ENCODE measurements at regions not wholly inside any gene's neighbourhood (a gene's known extent, or its start where the extent isn't known, plus 50 kb on each side); places are given as distances from the start of the nearest gene placed in this dataset.

DNA sequence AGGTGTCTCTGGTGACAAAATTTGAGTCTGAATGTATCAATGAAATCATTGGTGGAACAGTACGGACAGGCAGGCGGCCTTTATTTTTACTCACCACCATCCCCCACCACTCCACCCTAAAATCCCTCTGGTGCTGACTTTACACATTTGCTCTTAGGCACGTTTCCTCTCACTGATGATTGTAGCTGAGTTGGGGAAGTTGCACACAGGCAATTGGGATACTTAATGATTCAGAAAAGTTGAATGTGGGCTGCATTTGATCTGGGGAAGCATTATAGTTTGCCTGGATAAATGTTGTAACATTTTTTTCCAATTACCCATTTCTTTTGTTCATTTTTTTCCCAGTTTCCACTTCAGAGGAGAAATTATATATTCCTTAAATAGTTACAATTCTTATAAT is 658.4 kb downstream of the TLR4 start:
- Histone ChIP-seq H3K4me1 (ENCODE audit: control insufficient read depth in 3 of 3, insufficient read depth in 3 of 3, low read length in 3 of 3) (no peaks in the 10 kb centered on the region), H3K36me3 (ENCODE audit: control insufficient read depth in 3 of 3, insufficient read depth in 3 of 3, low read length in 3 of 3) (no peaks in the 10 kb centered on the region), H3K4me3 (ENCODE audit: low read length in 3 of 3) (no peak overlapping the region), H3K27ac (ENCODE audit: low read depth, low read length) (no peak overlapping the region), H3K9ac (ENCODE audit: low read depth in 1 of 3, low read length in 3 of 3) (no peak overlapping the region), H3K27me3 (ENCODE audit: control insufficient read depth in 3 of 3, insufficient read depth in 3 of 3, low read length in 3 of 3) (no peaks in the 10 kb centered on the region), H3K9me3 (ENCODE audit: control insufficient read depth in 3 of 3, low read length in 3 of 3) (no peaks in the 10 kb centered on the region)

DNA sequence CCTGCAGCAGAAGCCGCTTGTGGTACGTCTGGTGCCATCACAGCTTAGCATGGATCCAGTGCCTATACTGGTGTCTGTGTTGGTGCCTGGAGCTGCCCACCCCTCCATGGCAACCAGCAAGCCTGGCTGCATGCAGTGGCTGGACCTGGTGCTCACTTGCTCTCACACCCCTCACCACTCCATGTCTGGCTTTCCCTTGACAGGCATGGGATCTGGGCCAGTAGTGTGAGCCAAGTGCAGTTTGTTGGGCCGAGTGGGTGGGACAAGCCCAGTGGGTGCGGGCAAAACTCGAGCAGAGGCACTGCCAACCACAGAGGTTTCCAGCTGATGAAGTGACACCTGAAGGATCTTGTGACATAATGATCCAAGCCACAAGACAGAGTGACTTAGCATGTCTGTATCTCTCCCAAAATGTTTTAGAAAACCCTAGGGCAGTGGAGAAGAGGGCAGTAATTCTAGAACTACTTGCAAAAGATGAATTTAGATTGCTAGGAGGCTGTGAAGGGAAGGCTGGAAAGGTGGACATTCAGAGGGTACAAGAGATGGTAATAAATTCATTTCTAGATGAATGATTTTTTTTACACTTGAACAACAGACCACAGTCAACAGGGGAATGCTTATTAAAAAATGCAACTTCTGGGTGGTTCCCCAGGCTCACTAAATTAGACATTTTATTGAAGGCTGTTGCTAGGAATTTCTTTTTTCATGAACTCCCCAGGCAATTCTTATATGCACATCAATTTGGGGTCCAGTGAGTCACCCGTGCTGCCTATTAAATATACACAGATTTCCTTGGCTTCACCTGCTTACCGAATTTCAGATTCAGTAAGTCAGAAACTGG is 660.3 kb downstream of the TLR4 start:
- Histone ChIP-seq H3K9ac (ENCODE audit: low read depth in 1 of 3, low read length in 3 of 3) (no peak overlapping the region), H3K27me3 (ENCODE audit: control insufficient read depth in 3 of 3, insufficient read depth in 3 of 3, low read length in 3 of 3) (no peaks in the 10 kb centered on the region), H3K9me3 (ENCODE audit: control insufficient read depth in 3 of 3, low read length in 3 of 3) (no peaks in the 10 kb centered on the region), H3K36me3 (ENCODE audit: control insufficient read depth in 3 of 3, insufficient read depth in 3 of 3, low read length in 3 of 3) (no peaks in the 10 kb centered on the region), H3K4me1 (ENCODE audit: control insufficient read depth in 3 of 3, insufficient read depth in 3 of 3, low read length in 3 of 3) (no peaks in the 10 kb centered on the region), H3K27ac (ENCODE audit: low read depth, low read length) (no peak overlapping the region), H3K4me3 (ENCODE audit: low read length in 3 of 3) (no peak overlapping the region)

DNA sequence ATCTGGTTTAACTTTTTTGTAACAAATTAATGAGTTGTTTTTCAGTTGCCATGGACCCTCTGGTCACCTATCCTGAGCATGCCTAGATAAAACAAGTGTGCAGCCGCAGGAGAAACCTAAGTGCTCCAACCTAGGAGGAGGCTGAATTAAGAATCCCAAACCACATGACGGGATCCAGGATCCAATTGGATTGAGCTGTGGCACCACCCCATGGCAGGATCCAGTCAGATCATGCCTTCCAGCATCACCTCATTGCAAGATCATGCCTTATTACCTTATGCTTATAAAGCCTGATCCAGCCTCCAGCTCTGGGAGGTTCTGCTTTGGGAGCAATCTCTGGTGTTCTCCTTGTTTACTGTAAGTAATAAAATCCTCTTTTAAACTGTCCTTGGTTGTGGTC is 662.0 kb downstream of the TLR4 start:
- Histone ChIP-seq H3K9me3 (ENCODE audit: control insufficient read depth in 3 of 3, low read length in 3 of 3) (no peaks in the 10 kb centered on the region), H3K36me3 (ENCODE audit: control insufficient read depth in 3 of 3, insufficient read depth in 3 of 3, low read length in 3 of 3) (no peaks in the 10 kb centered on the region), H3K4me3 (ENCODE audit: low read length in 3 of 3) (no peak overlapping the region), H3K27ac (ENCODE audit: low read depth, low read length) (no peak overlapping the region), H3K4me1 (ENCODE audit: control insufficient read depth in 3 of 3, insufficient read depth in 3 of 3, low read length in 3 of 3) (no peaks in the 10 kb centered on the region), H3K9ac (ENCODE audit: low read depth in 1 of 3, low read length in 3 of 3) (no peak overlapping the region), H3K27me3 (ENCODE audit: control insufficient read depth in 3 of 3, insufficient read depth in 3 of 3, low read length in 3 of 3) (no peaks in the 10 kb centered on the region)

DNA sequence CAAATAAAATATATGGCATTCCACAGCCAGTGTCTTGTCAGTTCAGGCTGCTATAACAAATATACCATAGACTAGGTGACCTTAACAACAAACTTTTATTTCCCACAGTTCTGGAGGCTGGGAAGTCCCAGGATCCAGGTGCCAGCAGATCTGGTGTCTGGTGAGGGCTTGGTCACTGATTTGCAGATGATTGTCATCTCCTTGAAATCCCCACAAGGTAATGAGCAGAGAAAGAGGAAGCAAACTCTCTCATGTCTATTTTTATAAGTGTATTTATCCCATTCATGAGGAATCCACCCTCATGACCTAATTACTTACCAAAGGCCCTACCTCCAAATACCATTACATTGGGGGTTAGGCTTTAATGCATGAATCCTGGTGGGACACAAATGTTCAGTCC is 663.2 kb downstream of the TLR4 start:
- no peak overlapping the region for H3K9ac ChIP-seq (ENCODE audit: low read depth in 1 of 3, low read length in 3 of 3)
- no peaks in the 10 kb centered on the region for H3K9me3 ChIP-seq (ENCODE audit: control insufficient read depth in 3 of 3, low read length in 3 of 3)
- no peak overlapping the region for H3K4me3 ChIP-seq (ENCODE audit: low read length in 3 of 3)
- no peak overlapping the region for H3K27ac ChIP-seq (ENCODE audit: low read depth, low read length)
- H3K27me3 ChIP-seq (ENCODE audit: control insufficient read depth in 3 of 3, insufficient read depth in 3 of 3, low read length in 3 of 3): no peaks in the 10 kb centered on the region
- no peaks in the 10 kb centered on the region for H3K4me1 ChIP-seq (ENCODE audit: control insufficient read depth in 3 of 3, insufficient read depth in 3 of 3, low read length in 3 of 3)
- H3K36me3 ChIP-seq (ENCODE audit: control insufficient read depth in 3 of 3, insufficient read depth in 3 of 3, low read length in 3 of 3): no peaks in the 10 kb centered on the region

DNA sequence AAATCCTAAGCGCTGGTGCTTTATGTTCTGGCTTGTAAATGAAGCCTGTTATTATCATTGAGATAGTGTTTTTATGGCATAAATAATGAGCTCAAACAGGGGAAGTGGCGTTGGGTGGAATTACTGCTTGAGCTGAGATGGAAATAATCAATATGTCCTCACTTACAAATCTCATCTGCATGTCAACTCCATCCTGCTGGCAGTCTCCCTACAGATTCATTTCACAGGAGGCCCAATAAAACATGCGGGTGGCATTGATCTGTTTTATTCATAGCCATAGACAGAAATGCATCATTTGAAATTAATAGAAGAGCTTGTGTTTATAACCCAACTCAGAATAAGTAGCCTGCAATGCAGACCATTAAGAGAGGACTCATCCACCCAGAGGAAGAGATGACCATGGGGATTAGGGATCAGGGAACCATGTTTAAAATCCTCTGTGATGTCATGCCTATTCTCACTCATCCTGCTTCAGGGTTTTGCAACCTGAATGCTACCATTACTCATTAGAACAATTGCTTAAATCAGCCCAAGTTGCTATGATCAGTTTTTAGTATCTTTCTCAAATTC is 680.4 kb downstream of the TLR4 start:
- no peaks in the 10 kb centered on the region for H3K4me1 ChIP-seq (ENCODE audit: control insufficient read depth in 3 of 3, insufficient read depth in 3 of 3, low read length in 3 of 3)
- H3K36me3 ChIP-seq (ENCODE audit: control insufficient read depth in 3 of 3, insufficient read depth in 3 of 3, low read length in 3 of 3): no peaks in the 10 kb centered on the region
- no peak overlapping the region for H3K9ac ChIP-seq (ENCODE audit: low read depth in 1 of 3, low read length in 3 of 3)
- H3K27ac ChIP-seq (ENCODE audit: low read depth, low read length): no peak overlapping the region
- no peak overlapping the region for H3K4me3 ChIP-seq (ENCODE audit: low read length in 3 of 3)
- no peaks in the 10 kb centered on the region for H3K27me3 ChIP-seq (ENCODE audit: control insufficient read depth in 3 of 3, insufficient read depth in 3 of 3, low read length in 3 of 3)
- H3K9me3 ChIP-seq (ENCODE audit: control insufficient read depth in 3 of 3, low read length in 3 of 3): no peaks in the 10 kb centered on the region

DNA sequence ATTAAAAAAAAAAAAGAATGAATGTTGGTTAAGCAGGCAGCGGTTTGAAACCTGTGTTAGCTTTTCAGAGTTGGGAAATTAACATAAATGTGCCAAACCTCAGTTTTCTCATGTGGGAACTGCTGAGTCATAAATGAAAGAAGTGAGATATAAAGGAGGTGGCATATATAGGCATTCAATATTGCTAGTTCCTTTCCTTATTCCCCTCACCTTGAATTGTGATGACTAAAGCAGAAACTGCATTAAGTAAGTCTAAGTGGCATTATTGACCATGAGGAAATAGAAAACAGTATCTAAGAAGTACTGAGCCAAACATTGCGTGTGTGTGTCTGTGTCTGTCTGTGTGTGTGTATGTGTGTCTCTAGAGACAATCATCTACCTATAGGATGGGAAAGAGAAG is 691.2 kb downstream of the TLR4 start:
- Histone ChIP-seq H3K9me3 (ENCODE audit: control insufficient read depth in 3 of 3, low read length in 3 of 3) (no peaks in the 10 kb centered on the region), H3K4me1 (ENCODE audit: control insufficient read depth in 3 of 3, insufficient read depth in 3 of 3, low read length in 3 of 3) (no peaks in the 10 kb centered on the region), H3K36me3 (ENCODE audit: control insufficient read depth in 3 of 3, insufficient read depth in 3 of 3, low read length in 3 of 3) (no peaks in the 10 kb centered on the region), H3K4me3 (ENCODE audit: low read length in 3 of 3) (no peak overlapping the region), H3K27ac (ENCODE audit: low read depth, low read length) (no peak overlapping the region), H3K27me3 (ENCODE audit: control insufficient read depth in 3 of 3, insufficient read depth in 3 of 3, low read length in 3 of 3) (no peaks in the 10 kb centered on the region), H3K9ac (ENCODE audit: low read depth in 1 of 3, low read length in 3 of 3) (no peak overlapping the region)

DNA sequence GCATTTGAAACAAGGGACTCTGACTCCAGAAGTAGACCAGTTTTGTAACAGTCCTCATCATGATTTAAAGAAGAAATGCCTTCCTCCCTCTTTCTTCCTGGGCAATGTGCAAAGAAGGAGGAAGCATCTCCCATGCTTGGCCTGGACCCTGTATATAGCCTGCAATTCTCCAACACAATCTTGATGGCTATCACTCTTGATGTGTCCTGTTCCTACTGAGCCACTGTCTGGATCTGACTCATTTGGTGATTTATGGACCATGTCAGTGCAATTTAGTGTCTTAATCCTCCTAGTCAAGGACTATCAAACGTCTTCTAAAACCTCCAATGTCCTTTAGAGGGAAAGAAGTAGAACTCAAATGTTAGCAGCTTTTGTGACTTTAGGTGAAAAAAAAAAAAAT is 697.3 kb downstream of the TLR4 start:
- no peaks in the 10 kb centered on the region for H3K27me3 ChIP-seq (ENCODE audit: control insufficient read depth in 3 of 3, insufficient read depth in 3 of 3, low read length in 3 of 3)
- H3K9me3 ChIP-seq (ENCODE audit: control insufficient read depth in 3 of 3, low read length in 3 of 3): no peaks in the 10 kb centered on the region
- no peak overlapping the region for H3K27ac ChIP-seq (ENCODE audit: low read depth, low read length)
- no peak overlapping the region for H3K4me3 ChIP-seq (ENCODE audit: low read length in 3 of 3)
- H3K9ac ChIP-seq (ENCODE audit: low read depth in 1 of 3, low read length in 3 of 3): no peak overlapping the region
- no peaks in the 10 kb centered on the region for H3K4me1 ChIP-seq (ENCODE audit: control insufficient read depth in 3 of 3, insufficient read depth in 3 of 3, low read length in 3 of 3)
- no peaks in the 10 kb centered on the region for H3K36me3 ChIP-seq (ENCODE audit: control insufficient read depth in 3 of 3, insufficient read depth in 3 of 3, low read length in 3 of 3)

DNA sequence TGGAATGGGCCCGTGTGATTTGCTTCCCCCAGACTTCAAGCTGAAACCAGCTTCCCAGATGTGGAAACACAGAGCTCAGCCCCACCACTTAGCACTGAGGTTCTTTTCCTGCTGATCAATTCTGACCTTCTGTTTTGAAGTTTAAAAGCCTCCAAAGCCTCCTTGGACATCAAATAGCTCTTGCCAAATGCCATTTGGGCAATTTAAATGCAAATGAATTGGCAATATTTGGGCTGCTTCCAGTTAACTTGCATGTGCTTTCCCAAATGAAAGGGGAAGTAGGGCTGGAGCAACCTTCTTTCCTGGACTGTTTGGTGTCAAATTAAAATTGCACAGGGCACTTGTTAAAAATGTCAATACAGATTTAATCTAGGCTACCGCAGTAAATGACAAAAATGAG is 710.5 kb downstream of the TLR4 start:
- H3K9me3 ChIP-seq (ENCODE audit: control insufficient read depth in 3 of 3, low read length in 3 of 3): no peaks in the 10 kb centered on the region
- no peaks in the 10 kb centered on the region for H3K27me3 ChIP-seq (ENCODE audit: control insufficient read depth in 3 of 3, insufficient read depth in 3 of 3, low read length in 3 of 3)
- no peaks in the 10 kb centered on the region for H3K36me3 ChIP-seq (ENCODE audit: control insufficient read depth in 3 of 3, insufficient read depth in 3 of 3, low read length in 3 of 3)
- no peak overlapping the region for H3K9ac ChIP-seq (ENCODE audit: low read depth in 1 of 3, low read length in 3 of 3)
- H3K4me1 ChIP-seq (ENCODE audit: control insufficient read depth in 3 of 3, insufficient read depth in 3 of 3, low read length in 3 of 3): no peaks in the 10 kb centered on the region
- no peak overlapping the region for H3K4me3 ChIP-seq (ENCODE audit: low read length in 3 of 3)
- H3K27ac ChIP-seq (ENCODE audit: low read depth, low read length): no peak overlapping the region

DNA sequence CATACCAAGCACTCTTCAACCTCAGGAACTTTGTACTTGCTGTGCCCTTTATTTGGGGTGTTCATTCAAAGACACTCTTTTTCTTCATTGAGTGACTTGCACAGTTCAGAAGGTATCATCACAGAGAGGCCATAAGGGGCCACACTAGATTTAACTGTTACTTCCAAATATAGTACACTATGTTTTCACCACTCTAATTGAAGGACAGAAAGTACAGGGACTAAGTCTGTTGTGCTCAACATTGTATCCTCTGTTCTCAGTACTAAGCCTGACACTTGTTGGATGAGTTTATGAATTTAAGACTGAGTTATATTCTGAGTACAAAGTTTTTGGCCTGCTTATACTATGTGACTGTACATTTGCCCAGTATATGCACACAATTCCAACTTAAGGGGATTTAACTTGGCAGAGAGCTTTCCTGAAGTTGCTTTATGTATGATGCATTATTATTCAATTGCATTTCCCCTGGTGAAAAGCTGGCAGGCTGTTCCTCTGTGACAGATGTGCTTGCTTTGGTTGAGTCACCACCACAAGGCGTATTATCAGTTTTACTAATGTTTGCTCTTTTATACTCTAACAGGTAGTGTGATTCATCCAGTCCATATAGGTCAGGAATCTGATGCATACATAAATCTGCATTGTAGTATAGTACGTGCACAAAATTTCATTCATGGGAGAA is 714.8 kb downstream of the TLR4 start:
- Histone ChIP-seq H3K9ac (ENCODE audit: low read depth in 1 of 3, low read length in 3 of 3) (no peak overlapping the region), H3K4me1 (ENCODE audit: control insufficient read depth in 3 of 3, insufficient read depth in 3 of 3, low read length in 3 of 3) (no peaks in the 10 kb centered on the region), H3K27me3 (ENCODE audit: control insufficient read depth in 3 of 3, insufficient read depth in 3 of 3, low read length in 3 of 3) (no peaks in the 10 kb centered on the region), H3K9me3 (ENCODE audit: control insufficient read depth in 3 of 3, low read length in 3 of 3) (no peaks in the 10 kb centered on the region), H3K27ac (ENCODE audit: low read depth, low read length) (no peak overlapping the region), H3K36me3 (ENCODE audit: control insufficient read depth in 3 of 3, insufficient read depth in 3 of 3, low read length in 3 of 3) (no peaks in the 10 kb centered on the region), H3K4me3 (ENCODE audit: low read length in 3 of 3) (no peak overlapping the region)

DNA sequence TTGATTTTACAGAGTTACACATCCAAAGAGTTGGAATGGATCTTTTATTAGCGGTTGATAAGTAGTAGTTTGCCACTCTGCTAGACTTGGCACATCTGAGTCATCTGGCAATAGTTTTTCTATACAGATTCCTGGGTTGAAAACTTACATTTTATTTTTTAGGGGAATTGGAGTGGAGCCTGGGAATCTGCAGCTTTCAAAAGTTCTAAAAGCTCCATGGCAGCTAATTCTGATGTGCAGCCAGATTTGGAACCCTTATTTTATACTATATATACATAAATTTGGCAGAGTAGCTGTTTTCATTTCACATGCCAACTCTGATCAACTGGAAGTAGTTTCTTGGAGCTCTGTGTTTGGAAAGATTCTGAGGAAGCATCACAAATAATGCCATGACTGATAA is 715.5 kb downstream of the TLR4 start:
- H3K36me3 ChIP-seq (ENCODE audit: control insufficient read depth in 3 of 3, insufficient read depth in 3 of 3, low read length in 3 of 3): no peaks in the 10 kb centered on the region
- no peaks in the 10 kb centered on the region for H3K9me3 ChIP-seq (ENCODE audit: control insufficient read depth in 3 of 3, low read length in 3 of 3)
- H3K27ac ChIP-seq (ENCODE audit: low read depth, low read length): no peak overlapping the region
- no peaks in the 10 kb centered on the region for H3K4me1 ChIP-seq (ENCODE audit: control insufficient read depth in 3 of 3, insufficient read depth in 3 of 3, low read length in 3 of 3)
- no peak overlapping the region for H3K9ac ChIP-seq (ENCODE audit: low read depth in 1 of 3, low read length in 3 of 3)
- H3K27me3 ChIP-seq (ENCODE audit: control insufficient read depth in 3 of 3, insufficient read depth in 3 of 3, low read length in 3 of 3): no peaks in the 10 kb centered on the region
- H3K4me3 ChIP-seq (ENCODE audit: low read length in 3 of 3): no peak overlapping the region
